ENCODE measurements at regions not wholly inside any gene's neighbourhood (a gene's known extent, or its start where the extent isn't known, plus 50 kb on each side); places are given as distances from the start of the nearest gene placed in this dataset.
"Not testable (repeated sequence)": the region's sequence is repeated elsewhere in the genome, so short reads cannot be mapped to it uniquely, and the experiment has no call there.

DNA sequence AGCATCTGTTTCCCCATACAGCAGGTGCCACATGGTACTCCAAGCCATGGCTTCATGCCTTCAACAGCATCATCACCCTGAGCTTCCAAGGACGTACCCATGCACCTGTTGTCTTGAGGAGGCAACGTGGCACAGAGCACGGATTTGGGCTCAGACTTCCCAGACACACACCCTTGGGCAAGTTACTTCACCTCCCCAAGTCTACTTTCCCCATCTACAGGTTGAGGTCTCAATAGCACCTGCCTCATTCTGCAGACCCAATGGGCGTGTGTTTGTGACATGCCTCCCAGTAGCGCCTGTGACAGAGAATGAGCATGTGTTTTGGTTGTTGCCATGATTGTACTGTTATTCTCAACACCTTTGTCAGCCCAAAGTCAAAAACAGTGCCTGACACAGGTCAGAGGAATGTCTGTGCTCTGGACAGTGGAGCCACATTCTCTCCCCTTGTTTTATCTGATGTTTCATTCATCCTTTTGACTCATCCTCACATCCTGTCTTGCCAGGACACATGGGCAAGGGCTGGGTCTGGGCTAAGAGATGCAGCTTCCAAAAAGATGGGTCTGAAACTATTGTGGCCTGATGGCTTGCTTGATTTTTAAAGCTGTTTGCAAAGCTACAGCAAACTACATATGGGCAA, 53.4 kb upstream of the CCND1 start:
- Histone ChIP-seq H3K36me3 (no peaks in the 10 kb centered on the region), H3K9me3 (no peaks in the 10 kb centered on the region), H3K27ac (no peak overlapping the region), H3K4me3 (no peak overlapping the region), H3K27me3 (no peaks in the 10 kb centered on the region), H3K4me1 (no peaks in the 10 kb centered on the region)
- no peak for TF ChIP-seq POLR2A (IDR thresholded peaks at IDR 0.05)
- TF ChIP-seq, protein P1, sequence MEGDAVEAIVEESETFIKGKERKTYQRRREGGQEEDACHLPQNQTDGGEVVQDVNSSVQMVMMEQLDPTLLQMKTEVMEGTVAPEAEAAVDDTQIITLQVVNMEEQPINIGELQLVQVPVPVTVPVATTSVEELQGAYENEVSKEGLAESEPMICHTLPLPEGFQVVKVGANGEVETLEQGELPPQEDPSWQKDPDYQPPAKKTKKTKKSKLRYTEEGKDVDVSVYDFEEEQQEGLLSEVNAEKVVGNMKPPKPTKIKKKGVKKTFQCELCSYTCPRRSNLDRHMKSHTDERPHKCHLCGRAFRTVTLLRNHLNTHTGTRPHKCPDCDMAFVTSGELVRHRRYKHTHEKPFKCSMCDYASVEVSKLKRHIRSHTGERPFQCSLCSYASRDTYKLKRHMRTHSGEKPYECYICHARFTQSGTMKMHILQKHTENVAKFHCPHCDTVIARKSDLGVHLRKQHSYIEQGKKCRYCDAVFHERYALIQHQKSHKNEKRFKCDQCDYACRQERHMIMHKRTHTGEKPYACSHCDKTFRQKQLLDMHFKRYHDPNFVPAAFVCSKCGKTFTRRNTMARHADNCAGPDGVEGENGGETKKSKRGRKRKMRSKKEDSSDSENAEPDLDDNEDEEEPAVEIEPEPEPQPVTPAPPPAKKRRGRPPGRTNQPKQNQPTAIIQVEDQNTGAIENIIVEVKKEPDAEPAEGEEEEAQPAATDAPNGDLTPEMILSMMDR (IDR thresholded peaks at IDR 0.05): no peak
- TF ChIP-seq EP300 (IDR thresholded peaks at IDR 0.05): no peak
- no peak for TF ChIP-seq POLR2AphosphoS5 (IDR thresholded peaks at IDR 0.05)
- DNase-seq (no peak), ATAC-seq (ENCODE audit: low FRiP score in 2 of 2) (no peak)
- WGBS, 2 donors: 92 to 93% methylated on average over 5 of the region's 5 CpGs

DNA sequence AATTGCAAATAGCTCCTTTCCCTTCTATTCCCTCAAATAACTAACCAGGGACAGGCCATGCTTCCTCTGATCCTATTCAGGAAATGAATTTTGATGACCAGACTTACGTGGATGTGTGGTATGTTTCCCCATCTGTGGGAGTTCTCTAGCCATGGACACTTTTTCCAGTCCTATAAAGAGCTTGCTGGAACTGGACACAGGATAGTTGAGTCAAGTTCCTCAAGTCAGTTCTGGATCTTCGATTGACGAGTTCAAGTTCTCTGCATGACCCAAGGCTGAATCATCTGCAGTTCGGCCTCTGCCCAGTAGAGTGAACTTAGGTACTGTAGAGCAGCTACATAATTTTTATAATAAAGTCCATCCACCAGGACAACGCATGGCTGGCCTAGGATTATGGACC, 52.7 kb upstream of the CCND1 start:
- Histone ChIP-seq H3K9me3 (no peaks in the 10 kb centered on the region), H3K36me3 (no peaks in the 10 kb centered on the region), H3K4me3 (no peak overlapping the region), H3K27ac (no peak overlapping the region), H3K27me3 (no peaks in the 10 kb centered on the region), H3K4me1 (no peaks in the 10 kb centered on the region)
- WGBS, 2 donors: 86 to 95% methylated on average over 5 of the region's 5 CpGs
- TF ChIP-seq, protein P1 (IDR thresholded peaks at IDR 0.05): no peak
- TF ChIP-seq EP300 (IDR thresholded peaks at IDR 0.05) (no peak), POLR2AphosphoS5 (IDR thresholded peaks at IDR 0.05) (no peak), POLR2A (IDR thresholded peaks at IDR 0.05) (no peak)
- ATAC-seq (ENCODE audit: low FRiP score in 2 of 2): no peak
- DNase-seq: no peak

DNA sequence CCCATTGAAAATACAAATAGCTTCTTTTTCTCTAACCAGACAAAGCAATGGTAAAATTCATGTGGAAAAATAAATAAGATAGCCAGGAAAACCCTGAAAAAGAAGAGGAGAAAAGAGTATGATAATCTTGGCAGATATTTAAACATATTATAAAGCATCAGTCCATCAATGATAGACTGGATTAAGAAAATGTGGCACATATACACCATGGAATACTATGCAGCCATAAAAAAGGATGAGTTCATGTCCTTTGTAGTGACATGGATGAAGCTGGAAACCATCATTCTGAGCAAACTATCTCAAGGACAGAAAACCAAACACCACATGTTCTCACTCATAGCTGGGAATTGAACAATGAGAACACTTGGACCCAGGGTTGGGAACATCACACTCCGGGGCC, 50.9 kb upstream of the CCND1 start:
- not testable (repeated sequence) for H3K27me3 ChIP-seq; ATAC-seq (ENCODE audit: low FRiP score in 2 of 2); H3K9me3 ChIP-seq; H3K36me3 ChIP-seq; H3K4me1 ChIP-seq; H3K27ac ChIP-seq; DNase-seq; H3K4me3 ChIP-seq
- 94 to 96% methylated on average over 1 of the region's 1 CpG for WGBS, 2 donors
